GM23248 (cell line): ENCODE measurements at regions not wholly inside any gene's neighbourhood (a gene's known extent, or its start where the extent isn't known, plus 50 kb on each side); places are given as distances from the start of the nearest gene placed in this dataset.

Experiments used
- DNase-seq: peaks from one replicate; pipeline ENCODE4 v3.0.0-alpha.2; 2015
- H2AFZ ChIP-seq: fragments of 200-600 bp; sonication (generic); 2 replicates; pipeline ENCODE4 v1.6.1; 2016; ENCODE audit warnings: antibody characterized with exemption
- H3F3A ChIP-seq: fragments of 200-600 bp; sonication (generic); 2 replicates; pipeline ENCODE4 v1.6.1; 2016; ENCODE audit warnings: mild to moderate bottlenecking, antibody characterized with exemption, mixed run types; ENCODE audit not compliant: insufficient read depth
- H3K27ac ChIP-seq: fragments of 200-600 bp; sonication (generic); 2 replicates; pipeline ENCODE4 v1.5.1; 2016; ENCODE audit warnings: mild to moderate bottlenecking
- H3K27me3 ChIP-seq: fragments of 200-600 bp; sonication (generic); replicated peaks from 2 replicates; pipeline ENCODE4 v1.6.1; 2016; ENCODE audit warnings: mild to moderate bottlenecking; ENCODE audit not compliant: insufficient read depth
- H3K36me3 ChIP-seq: fragments of 200-600 bp; sonication (generic); 2 replicates; pipeline ENCODE4 v1.6.1; 2016; ENCODE audit warnings: low read depth, mild to moderate bottlenecking
- H3K4me1 ChIP-seq: fragments of 200-600 bp; sonication (generic); 2 replicates; pipeline ENCODE4 v1.6.1; 2016; ENCODE audit warnings: mild to moderate bottlenecking; ENCODE audit not compliant: insufficient read depth
- H3K4me2 ChIP-seq: fragments of 200-600 bp; sonication (generic); one replicate; pipeline ENCODE4 v1.6.1; 2016; ENCODE audit warnings: mild to moderate bottlenecking; ENCODE audit not compliant: unreplicated experiment
- H3K4me3 ChIP-seq: fragments of 200-600 bp; sonication (generic); 2 replicates; pipeline ENCODE4 v1.5.1; 2016; ENCODE audit warnings: mild to moderate bottlenecking
- H3K79me2 ChIP-seq: fragments of 200-600 bp; sonication (generic); 2 replicates; pipeline ENCODE4 v1.6.1; 2016; ENCODE audit warnings: mild to moderate bottlenecking; ENCODE audit not compliant: insufficient read depth
- H3K9ac ChIP-seq: fragments of 200-600 bp; sonication (generic); 2 replicates; pipeline ENCODE4 v1.6.1; 2016; ENCODE audit warnings: mild to moderate bottlenecking
- H3K9me2 ChIP-seq: fragments of 200-600 bp; sonication (generic); 2 replicates; pipeline ENCODE4 v1.6.1; 2016; ENCODE audit warnings: mixed run types, mild to moderate bottlenecking, moderate library complexity; ENCODE audit not compliant: insufficient read depth
- H3K9me3 ChIP-seq: fragments of 200-600 bp; sonication (generic); one replicate; pipeline ENCODE4 v1.6.1; 2017; ENCODE audit warnings: low read depth
- H4K20me1 ChIP-seq: fragments of 200-600 bp; sonication (generic); 2 replicates; pipeline ENCODE4 v1.6.0; 2016; ENCODE audit not compliant: insufficient read depth
- EZH2 ChIP-seq: fragments of 200-600 bp; sonication (generic); IDR thresholded peaks from 2 replicates; pipeline ENCODE4 v1.6.1; 2018; ENCODE audit warnings: antibody characterized with exemption, mild to moderate bottlenecking; ENCODE audit not compliant: insufficient read depth, poor library complexity, severe bottlenecking
- EZH2phosphoT487 ChIP-seq: fragments of 200-600 bp; sonication (generic); IDR thresholded peaks from 2 replicates; pipeline ENCODE4 v1.6.1; 2018; ENCODE audit warnings: antibody characterized with exemption, moderate library complexity, mild to moderate bottlenecking, low read depth; ENCODE audit not compliant: insufficient read depth
- WGBS, 2 experiments: methylation state at CpG; one replicate each; pipeline ENCODE4 v1.1.6; 2015 to 2017; ENCODE audit warnings: low lambda C conversion rate in 2 of 2, low coverage in 1 of 2; ENCODE audit errors: missing lambda C conversion rate in 2 of 2; 5-methylcytosine and 5-hydroxymethylcytosine counted together
- in situ Hi-C: fragments of 300-500 bp; cut with MboI; formaldehyde crosslinking; loops from 2 replicates; pipeline ENCODE4 v1.15.0; 2020

DNA sequence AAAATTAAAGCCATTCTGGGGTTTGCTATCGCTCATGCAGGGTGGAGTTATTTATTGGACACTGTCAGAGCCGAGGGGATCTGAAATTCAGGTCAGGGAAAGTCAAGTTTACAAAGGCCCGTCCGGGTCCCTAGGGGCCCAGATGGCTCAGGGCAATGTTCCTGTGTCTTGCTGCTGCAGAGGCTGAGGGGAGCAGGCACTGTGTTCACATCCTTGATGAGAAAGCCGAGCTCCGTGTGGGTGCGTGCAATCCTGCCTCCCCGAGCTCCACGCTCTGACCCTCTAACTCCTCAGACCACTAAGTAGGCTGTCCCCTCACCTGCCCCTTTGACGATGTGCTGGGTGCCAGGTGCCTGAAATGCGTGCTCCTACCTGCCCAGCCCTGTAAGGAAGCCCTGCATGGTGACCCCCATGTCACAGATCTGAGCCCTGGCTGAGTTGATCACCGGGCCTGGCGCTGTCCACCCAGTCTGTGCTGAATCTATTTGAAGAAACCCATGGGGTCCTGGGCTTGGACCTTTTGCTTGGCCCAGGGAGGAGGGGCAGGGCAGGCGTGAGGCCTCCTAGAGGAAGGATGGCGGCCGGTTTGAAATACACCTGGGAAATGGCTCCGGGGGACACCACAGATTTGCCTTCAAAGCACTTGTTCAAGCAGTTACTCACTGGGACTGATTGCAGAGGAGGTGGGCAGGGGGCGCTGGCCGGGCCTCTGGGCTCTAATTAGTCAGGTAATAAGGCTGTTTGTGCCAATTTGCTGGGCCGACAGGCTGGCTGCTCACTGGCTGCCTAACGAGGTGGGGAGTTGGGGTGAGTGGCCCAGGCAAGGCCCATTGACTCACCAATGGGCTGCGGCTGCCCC is 204.3 kb downstream of the KIF26A start:
- WGBS, 2 experiments = 10 to 15% methylated on average over 22 of the region's 22 CpGs
- Histone ChIP-seq H3K9ac (no peak overlapping the region), H3K9me2 (no peaks in the 10 kb centered on the region), H3K4me2 (no peak overlapping the region), H2AFZ (no peak overlapping the region), H4K20me1 (no peaks in the 10 kb centered on the region), H3K27ac (no peak overlapping the region), H3K4me1 (no peaks in the 10 kb centered on the region), H3K4me3 (no peak overlapping the region), H3K27me3 (no peaks in the 10 kb centered on the region), H3K79me2 (no peaks in the 10 kb centered on the region), H3K36me3 (no peaks in the 10 kb centered on the region), H3K9me3 (no peaks in the 10 kb centered on the region), H3F3A (no peaks in the 10 kb centered on the region)
- TF ChIP-seq EZH2 (no peak), EZH2phosphoT487 (no peak)
- no peak for DNase-seq
- in situ Hi-C loops = no loop called here

DNA sequence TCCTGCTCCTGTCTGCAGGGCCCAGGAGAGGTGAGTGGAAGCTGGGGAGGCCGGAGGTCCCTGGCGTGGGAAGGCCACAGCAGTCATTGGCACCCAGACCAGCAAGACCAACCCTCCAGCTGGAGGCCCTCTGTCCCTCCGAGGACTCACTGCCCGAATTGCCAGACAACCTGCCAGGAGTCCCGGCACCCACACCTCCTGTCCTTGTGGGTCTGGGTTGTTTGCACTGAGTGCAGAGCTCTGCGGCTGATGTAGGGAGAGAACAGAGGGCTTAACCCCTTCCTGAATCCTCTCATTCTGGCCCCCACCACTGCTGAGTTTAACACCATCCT is 204.9 kb downstream of the KIF26A start:
- DNase-seq = no peak
- Histone ChIP-seq H3F3A (no peaks in the 10 kb centered on the region), H3K79me2 (no peaks in the 10 kb centered on the region), H3K4me1 (no peaks in the 10 kb centered on the region), H3K36me3 (no peaks in the 10 kb centered on the region), H3K9me3 (no peaks in the 10 kb centered on the region), H3K27me3 (no peaks in the 10 kb centered on the region), H3K4me2 (no peak overlapping the region), H4K20me1 (no peaks in the 10 kb centered on the region), H3K4me3 (no peak overlapping the region), H3K27ac (no peak overlapping the region), H2AFZ (no peak overlapping the region), H3K9me2 (no peaks in the 10 kb centered on the region), H3K9ac (no peak overlapping the region)
- in situ Hi-C loops = no loop called here
- WGBS, 2 experiments = 23 to 33% methylated on average over 6 of the region's 6 CpGs
- TF ChIP-seq EZH2 (no peak), EZH2phosphoT487 (no peak)

DNA sequence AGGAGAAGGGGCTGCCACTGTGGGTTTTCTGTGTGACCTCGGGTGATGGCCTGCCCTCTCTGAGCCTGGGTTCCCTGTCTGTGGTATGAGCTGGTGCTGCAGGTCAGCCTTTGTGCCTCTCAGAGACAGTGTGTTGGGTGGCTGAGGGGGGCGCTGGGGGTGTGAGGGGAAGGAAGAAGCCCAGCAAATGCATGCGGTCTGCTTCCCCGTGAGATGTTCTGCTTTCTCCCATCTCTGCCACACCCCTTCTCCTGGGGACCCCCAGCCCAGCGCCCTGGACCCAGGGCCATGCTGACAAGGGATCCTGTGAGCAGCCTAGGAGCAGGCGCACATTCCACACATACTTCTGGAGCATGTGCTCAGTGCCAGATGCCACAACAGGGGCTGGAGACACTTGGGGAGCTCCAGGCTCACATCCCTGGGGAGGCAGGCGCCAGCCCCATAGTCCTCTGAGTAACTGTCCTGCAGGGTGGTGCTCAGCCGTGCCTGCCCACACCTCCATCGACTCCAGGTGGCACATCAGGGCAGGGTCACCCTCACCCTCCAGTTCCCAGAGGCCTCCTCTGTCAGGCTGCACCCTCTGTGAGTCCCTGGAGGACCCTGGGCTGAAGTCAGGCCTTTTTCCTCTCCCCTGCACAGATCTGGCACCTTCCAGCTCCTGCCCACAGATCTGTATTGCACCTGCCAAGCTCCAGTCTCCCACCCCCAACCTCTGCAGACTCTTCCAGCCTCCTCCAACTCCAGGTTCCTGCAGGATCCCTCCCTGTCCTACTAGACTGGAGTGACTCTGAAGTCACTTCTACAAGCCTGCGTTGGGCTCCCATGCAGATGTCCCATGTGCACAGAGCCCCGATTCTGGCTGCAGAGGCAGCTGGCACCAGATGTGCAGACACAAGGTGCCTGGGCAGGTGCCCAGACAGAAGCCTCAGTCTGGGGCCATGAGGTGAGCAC is 205.6 kb downstream of the KIF26A start:
- H2AFZ ChIP-seq = no peak overlapping the region
- no peak overlapping the region for H3K4me3 ChIP-seq
- TF ChIP-seq EZH2 (no peak), EZH2phosphoT487 (no peak)
- no peaks in the 10 kb centered on the region for H3K9me3 ChIP-seq
- H3K27ac ChIP-seq = no peak overlapping the region
- no peak for DNase-seq
- no peaks in the 10 kb centered on the region for H3K36me3 ChIP-seq
- WGBS, 2 experiments = 14 to 15% methylated on average over 11 of the region's 11 CpGs
- no peak overlapping the region for H3K4me2 ChIP-seq
- no peaks in the 10 kb centered on the region for H4K20me1 ChIP-seq
- H3K9ac ChIP-seq = no peak overlapping the region
- H3K9me2 ChIP-seq = no peaks in the 10 kb centered on the region
- no peaks in the 10 kb centered on the region for H3K4me1 ChIP-seq
- H3K27me3 ChIP-seq = no peaks in the 10 kb centered on the region
- H3F3A ChIP-seq = no peaks in the 10 kb centered on the region
- in situ Hi-C loops = no loop called here
- H3K79me2 ChIP-seq = no peaks in the 10 kb centered on the region

DNA sequence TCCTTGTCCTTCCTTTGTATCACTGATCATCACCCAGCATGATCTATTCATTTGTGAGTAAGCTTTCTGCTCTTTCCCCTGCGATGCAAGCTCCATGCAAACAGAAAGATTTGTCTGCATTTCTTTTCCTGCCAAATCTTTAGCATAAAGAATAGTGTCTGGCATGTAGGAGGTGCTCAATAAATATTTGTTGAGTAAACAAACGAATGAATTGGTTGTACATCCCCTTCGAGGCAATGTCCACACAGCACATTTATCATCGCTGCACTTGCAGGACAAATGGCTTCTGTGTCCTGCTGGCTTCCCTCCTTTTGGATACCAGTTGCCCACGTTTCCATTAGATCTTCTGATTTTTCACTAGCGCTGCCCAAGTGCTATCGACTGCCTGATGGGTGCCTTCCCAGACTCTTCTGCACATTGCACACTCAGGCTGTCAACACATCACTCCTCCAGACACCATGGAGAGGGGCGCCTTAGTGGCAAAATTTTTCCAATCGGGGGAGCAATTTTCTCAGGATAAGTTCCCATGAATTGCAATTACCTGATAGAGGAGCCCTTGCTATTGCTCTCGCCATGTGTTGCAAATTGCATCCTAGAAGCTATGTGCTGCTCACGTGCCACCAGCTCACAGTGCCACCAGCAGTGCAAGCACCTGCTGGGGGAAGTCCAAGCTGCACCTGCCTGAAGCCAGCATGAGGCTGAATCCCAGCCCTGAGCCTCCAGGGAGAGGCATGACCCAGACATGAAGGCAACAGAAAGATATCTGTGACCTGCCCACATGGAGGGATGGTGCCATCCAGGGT is 206.6 kb downstream of the KIF26A start:
- TF ChIP-seq EZH2phosphoT487 (no peak), EZH2 (no peak)

More for the DNA sequence above, 206.6 kb downstream of the KIF26A start:
- Histone ChIP-seq H3K9me3 (no peaks in the 10 kb centered on the region), H2AFZ (no peak overlapping the region), H4K20me1 (no peaks in the 10 kb centered on the region), H3F3A (no peaks in the 10 kb centered on the region), H3K4me3 (no peak overlapping the region), H3K9ac (no peak overlapping the region), H3K9me2 (no peaks in the 10 kb centered on the region), H3K36me3 (no peaks in the 10 kb centered on the region), H3K27me3 (no peaks in the 10 kb centered on the region), H3K4me2 (no peak overlapping the region), H3K4me1 (no peaks in the 10 kb centered on the region), H3K27ac (no peak overlapping the region), H3K79me2 (no peaks in the 10 kb centered on the region)
- 18 to 22% methylated on average over 11 of the region's 11 CpGs for WGBS, 2 experiments
- in situ Hi-C loops = no loop called here
- DNase-seq = no peak
